MM.1S (cell line): ENCODE measurements at regions not wholly inside any gene's neighbourhood (a gene's known extent, or its start where the extent isn't known, plus 50 kb on each side); places are given as distances from the start of the nearest gene placed in this dataset.
"Not testable (repeated sequence)": the region's sequence is repeated elsewhere in the genome, so short reads cannot be mapped to it uniquely, and the experiment has no call there.

Source experiments
- DNase-seq: peaks from one replicate; pipeline ENCODE4 v3.0.0-alpha.2; 2015
- H2AFZ ChIP-seq: fragments of 300-600 bp; sonication (generic); 2 replicates; pipeline ENCODE4 v1.6.0; 2016; ENCODE audit warnings: antibody characterized with exemption, low read length
- H3F3A ChIP-seq: fragments of 300-600 bp; sonication (generic); 2 replicates; pipeline ENCODE4 v1.6.1; 2016; ENCODE audit warnings: mild to moderate bottlenecking, antibody characterized with exemption, low read length, moderate library complexity, mixed read lengths; ENCODE audit not compliant: insufficient read depth
- H3K27ac ChIP-seq: fragments of 300-600 bp; sonication (generic); 2 replicates; pipeline ENCODE4 v1.5.1; 2016; ENCODE audit warnings: mild to moderate bottlenecking, low read length
- H3K27me3 ChIP-seq: fragments of 300-600 bp; sonication (generic); replicated peaks from 2 replicates; pipeline ENCODE4 v1.6.0; 2016; ENCODE audit warnings: low read length; ENCODE audit not compliant: insufficient read depth
- H3K36me3 ChIP-seq: fragments of 300-600 bp; sonication (generic); replicated peaks from 2 replicates; pipeline ENCODE4 v1.6.1; 2016; ENCODE audit warnings: mild to moderate bottlenecking, low read length, mixed read lengths; ENCODE audit not compliant: insufficient read depth
- H3K4me1 ChIP-seq: fragments of 300-600 bp; sonication (generic); 2 replicates; pipeline ENCODE4 v1.6.1; 2016; ENCODE audit warnings: low read length, mixed read lengths
- H3K4me2 ChIP-seq: fragments of 300-600 bp; sonication (generic); 2 replicates; pipeline ENCODE4 v1.6.0; 2016; ENCODE audit warnings: low read depth, low read length
- H3K4me3 ChIP-seq: fragments of 300-600 bp; sonication (generic); 2 replicates; pipeline ENCODE4 v1.5.1; 2016; ENCODE audit warnings: low read length, mixed read lengths
- H3K79me2 ChIP-seq: fragments of 300-600 bp; sonication (generic); 2 replicates; pipeline ENCODE4 v1.6.1; 2016; ENCODE audit warnings: mixed run types, low read length, mixed read lengths
- H3K9ac ChIP-seq: fragments of 300-600 bp; sonication (generic); 2 replicates; pipeline ENCODE4 v1.6.1; 2016; ENCODE audit warnings: low read length, mixed read lengths
- H3K9me2 ChIP-seq: fragments of 300-600 bp; sonication (generic); replicated peaks from 2 replicates; pipeline ENCODE4 v1.6.1; 2016; ENCODE audit warnings: mild to moderate bottlenecking, low read length, mixed read lengths; ENCODE audit not compliant: insufficient read depth
- H3K9me3 ChIP-seq: fragments of 300-600 bp; sonication (generic); replicated peaks from 2 replicates; pipeline ENCODE4 v1.6.1; 2016; ENCODE audit warnings: mild to moderate bottlenecking, low read length, mixed read lengths; ENCODE audit not compliant: insufficient read depth
- H4K20me1 ChIP-seq: fragments of 300-600 bp; sonication (generic); 2 replicates; pipeline ENCODE4 v1.6.1; 2016; ENCODE audit warnings: mild to moderate bottlenecking, low read length, moderate library complexity, mixed read lengths; ENCODE audit not compliant: insufficient read depth
- EZH2 ChIP-seq: fragments of 300-600 bp; sonication (generic); optimal IDR thresholded peaks from 2 replicates; pipeline ENCODE3; 2017; ENCODE audit warnings: low read depth, mild to moderate bottlenecking, antibody characterized with exemption, low read length, mixed read lengths
- EZH2phosphoT487 ChIP-seq: fragments of 300-600 bp; sonication (generic); IDR thresholded peaks from 2 replicates; pipeline ENCODE4 v1.6.1; 2018; ENCODE audit warnings: antibody characterized with exemption, low read length
- TF ChIP-seq, protein P1 (sequence below): fragments of 300-600 bp; sonication (generic); IDR thresholded peaks from 2 replicates; pipeline ENCODE4 v1.5.1; 2016; ENCODE audit warnings: antibody characterized with exemption, low read length, mixed read lengths

DNA sequence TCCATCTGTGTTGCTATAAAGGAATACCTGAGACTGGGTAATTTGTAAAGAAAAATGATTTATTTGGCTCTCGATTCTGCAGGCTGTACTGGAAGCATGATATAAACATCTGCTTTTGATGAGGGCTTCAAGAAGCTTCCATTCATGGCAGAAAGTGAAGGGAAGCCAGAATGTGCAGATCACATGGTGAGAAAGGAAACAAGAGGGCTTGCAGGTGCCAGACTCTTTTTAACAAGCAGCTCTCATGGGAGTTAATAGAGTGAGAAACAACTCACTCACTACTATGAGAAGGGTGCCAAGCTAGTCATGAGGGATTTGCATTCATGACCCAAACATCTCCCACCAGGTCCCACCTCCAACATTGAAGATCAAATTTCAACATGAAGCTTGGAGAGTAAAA lies 247.2 kb downstream of the ZIC4 start:
- no peaks in the 10 kb centered on the region for H3K79me2 ChIP-seq
- H4K20me1 ChIP-seq = no peaks in the 10 kb centered on the region
- no peak overlapping the region for H2AFZ ChIP-seq
- no peak overlapping the region for H3K4me3 ChIP-seq
- H3F3A ChIP-seq = no peaks in the 10 kb centered on the region
- H3K4me1 ChIP-seq = no peaks in the 10 kb centered on the region
- no peak overlapping the region for H3K4me2 ChIP-seq
- no peak overlapping the region for H3K27ac ChIP-seq
- H3K9me2 ChIP-seq = no peaks in the 10 kb centered on the region
- no peaks in the 10 kb centered on the region for H3K27me3 ChIP-seq
- no peak overlapping the region for H3K9ac ChIP-seq
- no peaks in the 10 kb centered on the region for H3K9me3 ChIP-seq
- no peaks in the 10 kb centered on the region for H3K36me3 ChIP-seq
- DNase-seq = no peak
- TF ChIP-seq, protein P1, sequence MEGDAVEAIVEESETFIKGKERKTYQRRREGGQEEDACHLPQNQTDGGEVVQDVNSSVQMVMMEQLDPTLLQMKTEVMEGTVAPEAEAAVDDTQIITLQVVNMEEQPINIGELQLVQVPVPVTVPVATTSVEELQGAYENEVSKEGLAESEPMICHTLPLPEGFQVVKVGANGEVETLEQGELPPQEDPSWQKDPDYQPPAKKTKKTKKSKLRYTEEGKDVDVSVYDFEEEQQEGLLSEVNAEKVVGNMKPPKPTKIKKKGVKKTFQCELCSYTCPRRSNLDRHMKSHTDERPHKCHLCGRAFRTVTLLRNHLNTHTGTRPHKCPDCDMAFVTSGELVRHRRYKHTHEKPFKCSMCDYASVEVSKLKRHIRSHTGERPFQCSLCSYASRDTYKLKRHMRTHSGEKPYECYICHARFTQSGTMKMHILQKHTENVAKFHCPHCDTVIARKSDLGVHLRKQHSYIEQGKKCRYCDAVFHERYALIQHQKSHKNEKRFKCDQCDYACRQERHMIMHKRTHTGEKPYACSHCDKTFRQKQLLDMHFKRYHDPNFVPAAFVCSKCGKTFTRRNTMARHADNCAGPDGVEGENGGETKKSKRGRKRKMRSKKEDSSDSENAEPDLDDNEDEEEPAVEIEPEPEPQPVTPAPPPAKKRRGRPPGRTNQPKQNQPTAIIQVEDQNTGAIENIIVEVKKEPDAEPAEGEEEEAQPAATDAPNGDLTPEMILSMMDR = no peak
- TF ChIP-seq EZH2 (no peak), EZH2phosphoT487 (no peak)

DNA sequence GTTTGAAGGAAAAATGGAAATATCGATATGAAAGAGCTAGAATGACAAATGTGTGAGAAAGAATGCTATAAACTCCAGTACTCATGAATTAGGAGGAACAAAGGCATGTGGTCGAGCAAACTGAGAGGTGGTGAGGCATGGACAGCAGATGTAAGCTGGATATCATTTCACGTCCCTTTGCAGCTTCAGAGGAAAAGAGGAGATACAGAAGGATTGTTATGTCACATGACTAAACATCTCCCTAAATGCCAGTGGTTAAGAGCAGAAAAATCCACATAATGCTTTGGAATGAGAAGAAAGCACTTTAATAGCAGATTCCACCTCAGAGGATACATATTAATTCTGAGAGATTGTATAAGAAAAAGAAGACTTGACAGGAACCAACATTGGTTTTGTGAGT lies 248.7 kb downstream of the ZIC4 start:
- DNase-seq = no peak
- Histone ChIP-seq H3K79me2 (no peaks in the 10 kb centered on the region), H3K27ac (no peak overlapping the region), H3K9ac (no peak overlapping the region), H3K4me1 (no peaks in the 10 kb centered on the region), H3K9me2 (no peaks in the 10 kb centered on the region), H3K27me3 (no peaks in the 10 kb centered on the region), H3K36me3 (no peaks in the 10 kb centered on the region), H3F3A (no peaks in the 10 kb centered on the region), H2AFZ (no peak overlapping the region), H3K4me2 (no peak overlapping the region), H3K9me3 (no peaks in the 10 kb centered on the region), H3K4me3 (no peak overlapping the region), H4K20me1 (no peaks in the 10 kb centered on the region)
- TF ChIP-seq EZH2 (no peak), EZH2phosphoT487 (no peak)

DNA sequence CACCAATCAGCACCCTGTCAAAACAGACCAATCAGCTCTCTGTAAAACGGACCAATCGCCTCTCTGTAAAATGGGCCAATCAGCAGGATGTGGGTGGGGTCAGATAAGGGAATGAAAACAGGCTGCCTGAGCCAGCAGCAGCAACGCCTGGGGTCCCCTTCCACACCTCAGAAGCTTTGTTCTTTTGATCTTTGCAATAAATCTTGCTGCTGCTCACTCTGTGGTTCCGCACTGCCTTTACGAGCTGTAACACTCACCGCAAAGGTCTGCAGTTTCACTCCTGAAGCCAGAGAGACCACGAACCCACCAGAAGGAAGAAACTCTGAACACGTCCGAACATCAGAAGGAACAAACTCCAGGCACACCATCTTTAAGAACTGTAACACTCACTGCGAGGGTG lies 251.4 kb downstream of the ZIC4 start:
- H3K9me2 ChIP-seq, H3K4me2 ChIP-seq, H3K9ac ChIP-seq, H3K4me3 ChIP-seq, H3K27me3 ChIP-seq, H3K9me3 ChIP-seq, DNase-seq, H3K79me2 ChIP-seq, H3K36me3 ChIP-seq, H3K27ac ChIP-seq, H2AFZ ChIP-seq, H4K20me1 ChIP-seq, H3K4me1 ChIP-seq, H3F3A ChIP-seq: not testable (repeated sequence)

DNA sequence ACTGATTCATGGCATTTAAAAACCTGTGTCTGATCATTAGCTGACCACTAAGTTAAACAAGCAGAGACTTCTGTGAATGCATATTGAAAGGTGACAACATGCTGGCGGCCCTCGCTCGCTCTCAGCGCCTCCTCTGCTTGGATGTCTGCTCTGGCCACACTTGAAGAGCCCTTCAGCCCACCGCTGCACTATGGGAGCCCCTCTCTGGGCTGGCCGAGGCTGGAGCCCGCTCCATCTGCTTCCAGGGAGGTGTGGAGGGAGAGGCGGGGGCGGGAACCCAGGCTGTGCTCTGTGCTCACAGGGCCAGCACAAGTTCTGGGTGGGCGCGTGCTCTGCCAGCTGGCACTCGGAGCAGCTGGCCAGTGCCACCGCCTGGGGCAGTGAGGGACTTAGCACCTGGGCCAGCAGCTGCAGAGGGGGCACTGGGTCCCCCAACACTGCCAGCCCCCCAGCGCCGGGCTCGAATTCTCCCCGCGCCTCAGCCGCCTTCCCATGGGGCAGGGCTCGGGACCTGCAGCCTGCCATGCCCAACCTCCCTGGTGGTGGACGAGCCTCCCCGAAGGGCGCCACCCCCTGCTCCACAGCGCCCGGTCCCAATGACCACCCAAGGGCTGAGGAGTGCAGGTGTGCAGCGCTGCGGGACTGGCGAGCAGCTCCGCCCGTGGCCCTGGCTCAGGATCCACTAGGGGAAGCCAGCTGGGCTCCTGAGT lies 252.4 kb downstream of the ZIC4 start:
- H3K4me3 ChIP-seq = no peak overlapping the region
- no peak overlapping the region for H3K4me2 ChIP-seq
- no peaks in the 10 kb centered on the region for H4K20me1 ChIP-seq
- H3K79me2 ChIP-seq = no peaks in the 10 kb centered on the region
- H2AFZ ChIP-seq = no peak overlapping the region
- H3F3A ChIP-seq = no peaks in the 10 kb centered on the region
- TF ChIP-seq EZH2 (no peak), EZH2phosphoT487 (no peak)
- TF ChIP-seq, protein P1 = no peak
- no peaks in the 10 kb centered on the region for H3K9me3 ChIP-seq
- no peaks in the 10 kb centered on the region for H3K9me2 ChIP-seq
- no peak overlapping the region for H3K9ac ChIP-seq
- DNase-seq = no peak
- no peaks in the 10 kb centered on the region for H3K27me3 ChIP-seq
- H3K36me3 ChIP-seq = no peaks in the 10 kb centered on the region
- no peaks in the 10 kb centered on the region for H3K4me1 ChIP-seq
- H3K27ac ChIP-seq = no peak overlapping the region
